GM12878 (cell line): ENCODE measurements at regions not wholly inside any gene's neighbourhood (a gene's known extent, or its start where the extent isn't known, plus 50 kb on each side); places are given as distances from the start of the nearest gene placed in this dataset.

Experiments
- ATAC-seq: fragments of 200-7000 bp; cut with Tn5 transposase; 3 replicates; pipeline ENCODE4 v1.9.1; 2020; ENCODE audit warnings: mild to moderate bottlenecking, moderate library complexity
- BruUV-seq: library from RNA; stranded (reverse); fragments of 400-500 nt; replicated peaks from 2 replicates; lab custom pipeline; 2021; lab: Mats Ljungman, UMichigan
- CTCF ChIA-PET: fragments of 300-600 bp; sonication (Branson Sonifier 250); formaldehyde crosslinking; extraction: SDS; loops from one replicate; lab custom pipeline; 2021; ENCODE audit warnings: inconsistent platforms; lab: Yijun Ruan, JAX
- POLR2A ChIA-PET: fragments of 350-600 bp; formaldehyde crosslinking; extraction: SDS; loops from one replicate; lab custom pipeline; 2021; ENCODE audit warnings: inconsistent platforms; lab: Charles Lee
- RAD21 ChIA-PET: fragments of 300-600 bp; sonication (Branson Sonifier 250); formaldehyde crosslinking; loops from one replicate; lab custom pipeline; 2023; ENCODE audit warnings: antibody characterized with exemption; ENCODE audit not compliant: unreplicated experiment; lab: Charles Lee
- SMC1A ChIA-PET: fragments of 300-600 bp; sonication (Branson Sonifier 250); formaldehyde crosslinking; loops from one replicate; lab custom pipeline; 2023; ENCODE audit not compliant: unreplicated experiment, uncharacterized antibody; lab: Charles Lee
- DNase-seq: peaks from one replicate; pipeline ENCODE4 v3.0.0-alpha.2; 2011; ENCODE audit warnings: low read depth, low spot score
- FAIRE-seq: peaks from 3 replicates; lab custom pipeline; 2011; peaks lifted over from hg19 to GRCh38; lab: Jason Lieb, UNC
- H2AFZ ChIP-seq: 2 replicates; pipeline ENCODE4 v1.6.0; 2011; ENCODE audit warnings: low read depth, low read length, control low read depth; ENCODE audit not compliant: control insufficient read depth
- H3K27ac ChIP-seq: 2 replicates; pipeline ENCODE4 v1.5.1; 2011; ENCODE audit warnings: control low read depth; ENCODE audit not compliant: control insufficient read depth, insufficient read depth
- H3K27me3 ChIP-seq, 2 experiments: replicated peaks in 1 of 2; 2 replicates each; pipeline versions ENCODE4 v1.6.0 to v1.6.1; 2011; ENCODE audit warnings: low read length in 1 of 2; ENCODE audit not compliant: control insufficient read depth in 2 of 2, insufficient read depth in 2 of 2
- H3K36me3 ChIP-seq, 2 experiments: 2 replicates each; pipeline ENCODE4 v1.5.1; 2011; ENCODE audit warnings: low read length in 1 of 2; ENCODE audit not compliant: control insufficient read depth in 2 of 2, insufficient read depth in 2 of 2
- H3K4me1 ChIP-seq: 2 replicates; pipeline ENCODE4 v1.6.1; 2011; ENCODE audit warnings: mild to moderate bottlenecking, low read length, moderate library complexity, mixed read lengths; ENCODE audit not compliant: control insufficient read depth, insufficient read depth
- H3K4me2 ChIP-seq: 2 replicates; pipeline ENCODE4 v1.6.0; 2011; ENCODE audit warnings: control low read depth; ENCODE audit not compliant: control insufficient read depth, insufficient read depth
- H3K4me3 ChIP-seq: fragments of 200-600 bp; sonication (generic); 2 replicates; pipeline ENCODE4 v1.5.1; 2016
- H3K79me2 ChIP-seq: 2 replicates; pipeline ENCODE4 v1.6.0; 2011; ENCODE audit warnings: low read length; ENCODE audit not compliant: control insufficient read depth, insufficient read depth
- H3K9ac ChIP-seq: 2 replicates; pipeline ENCODE4 v1.8.0; 2011; ENCODE audit warnings: low read length, control low read depth, mixed read lengths; ENCODE audit not compliant: control insufficient read depth, insufficient read depth
- H3K9me3 ChIP-seq: replicated peaks from 3 replicates; pipeline ENCODE4 v1.5.1; 2011; ENCODE audit warnings: mild to moderate bottlenecking, low read length; ENCODE audit not compliant: control insufficient read depth, insufficient read depth
- H4K20me1 ChIP-seq: 2 replicates; pipeline ENCODE4 v1.6.0; 2011; ENCODE audit not compliant: control insufficient read depth, insufficient read depth
- EED ChIP-seq: sonication (generic); IDR thresholded peaks from 2 replicates; pipeline ENCODE4 v1.6.1; 2016; ENCODE audit warnings: antibody characterized with exemption, low read depth
- IKZF2 ChIP-seq, 2 experiments: fragments of 450-650 bp; IDR thresholded peaks; 2 replicates each; pipeline ENCODE4 v1.6.1; 2017; ENCODE audit warnings: mild to moderate bottlenecking in 2 of 2, moderate library complexity in 2 of 2
- MTA2 ChIP-seq: fragments of 450-650 bp; IDR thresholded peaks from 2 replicates; pipeline ENCODE4 v1.6.1; 2016; ENCODE audit warnings: low read depth, mild to moderate bottlenecking, moderate library complexity
- NFXL1 ChIP-seq: fragments of 450-650 bp; IDR thresholded peaks from 2 replicates; pipeline ENCODE4 v1.6.1; 2017; ENCODE audit warnings: antibody characterized with exemption, mild to moderate bottlenecking, borderline replicate concordance
- NR2C1 ChIP-seq: fragments of 450-650 bp; IDR thresholded peaks from 2 replicates; pipeline ENCODE4 v1.6.1; 2017; ENCODE audit warnings: antibody characterized with exemption, mild to moderate bottlenecking, moderate library complexity
- RBBP5 ChIP-seq: fragments of 200-600 bp; sonication (generic); conservative IDR thresholded peaks from 2 replicates; pipeline ENCODE4 v1.6.1; 2016
- SMAD1 ChIP-seq: fragments of 450-650 bp; IDR thresholded peaks from 2 replicates; pipeline ENCODE4 v1.6.1; 2018; ENCODE audit warnings: mild to moderate bottlenecking, low read depth; ENCODE audit not compliant: partially characterized antibody
- SMC3 ChIP-seq: IDR thresholded peaks from 2 replicates; pipeline ENCODE4 v1.6.1; 2011; ENCODE audit warnings: low read length, improper control_type of control experiment, borderline replicate concordance
- SUPT20H ChIP-seq: IDR thresholded peaks from 2 replicates; pipeline ENCODE4 v1.6.1; 2011; ENCODE audit warnings: low read depth, mild to moderate bottlenecking, low read length, moderate library complexity, borderline replicate concordance; ENCODE audit not compliant: control insufficient read depth
- USF1 ChIP-seq: IDR thresholded peaks from 2 replicates; pipeline ENCODE4 v1.6.1; 2011; ENCODE audit warnings: borderline replicate concordance, low read depth, mild to moderate bottlenecking, moderate library complexity, mixed read lengths, low read length; ENCODE audit not compliant: insufficient read depth; ENCODE audit errors: extremely low read length
- ZNF24 ChIP-seq: fragments of 450-650 bp; IDR thresholded peaks from 2 replicates; pipeline ENCODE4 v1.6.1; 2017; ENCODE audit warnings: antibody characterized with exemption, mild to moderate bottlenecking
- WGBS: methylation state at CpG from one replicate; pipeline ENCODE4 v1.1.6; 2016; ENCODE audit warnings: low lambda C conversion rate; ENCODE audit not compliant: insufficient replicate concordance, insufficient coverage; ENCODE audit errors: missing lambda C conversion rate; 5-methylcytosine and 5-hydroxymethylcytosine counted together
- in situ Hi-C: fragments of 300-500 bp; cut with MboI; formaldehyde crosslinking; loops from 9 replicates; pipeline ENCODE4 v1.14.3; 2018; ENCODE audit warnings: mixed read lengths
- intact Hi-C: fragments of 100-400 bp; cut with micrococcal nuclease; formaldehyde crosslinking; loops from one replicate; pipeline ENCODE4 v1.14.2; 2022; ENCODE audit not compliant: unreplicated experiment

- H4K20me1 ChIP-seq, result no peaks in the 10 kb centered on the region
- H3K4me3 ChIP-seq, result no peak overlapping the region
- no peak for TF ChIP-seq USF1
- no peak for TF ChIP-seq NFXL1
- no peak for TF ChIP-seq RBBP5
- TF ChIP-seq SMAD1, result no peak
- no peak for TF ChIP-seq SMC3
- no peak for TF ChIP-seq ZNF24
- no peak for TF ChIP-seq MTA2
- TF ChIP-seq IKZF2 (IDR thresholded peaks at IDR 0.05), result no peak
- TF ChIP-seq EED, result no peak
- TF ChIP-seq NR2C1, result no peak
- TF ChIP-seq SUPT20H, result no peak
- CTCF ChIA-PET, result no interaction called here
- no peak for FAIRE-seq
- DNase-seq, result no peak
- H3K4me1 ChIP-seq, result no peaks in the 10 kb centered on the region
- in situ Hi-C loops (no loop called here), intact Hi-C loops (no loop called here)
- H3K27ac ChIP-seq, result no peak overlapping the region
- ATAC-seq, result no peak
- no peaks in the 10 kb centered on the region; the same call in 2 of the 3 replicates for H3K9me3 ChIP-seq
- SMC1A ChIA-PET, result interaction anchor here (0.7 to 1.2 kb wide), 3 partner anchors 20 to 347 kb away, joined by 3 read pairs; no protein-coding TSS in a partner anchor
- POLR2A ChIA-PET, result interaction anchor here (1.2 kb wide), 1 partner anchor 11 kb away, joined by 3 read pairs; no protein-coding TSS in a partner anchor
- WGBS, result 96% methylated on average over 5 of the region's 5 CpGs
- no peaks in the 10 kb centered on the region for H3K36me3 ChIP-seq
- H3K4me2 ChIP-seq, result no peak overlapping the region
- H3K79me2 ChIP-seq, result no peaks in the 10 kb centered on the region
- no peaks in the 10 kb centered on the region for H3K27me3 ChIP-seq
- RAD21 ChIA-PET, result interaction anchor here (1.2 kb wide), 1 partner anchor 21 kb away, joined by 4 read pairs; no protein-coding TSS in a partner anchor
- no peak overlapping the region for H2AFZ ChIP-seq
- BruUV-seq, result no TSS peak
- H3K9ac ChIP-seq, result no peak overlapping the region
Observed at GRCh38 chr4:10753336-10753735, 68.8 kb upstream of the CLNK start.
